GM21367 (cell line): ENCODE measurements at regions not wholly inside any gene's neighbourhood (a gene's known extent, or its start where the extent isn't known, plus 50 kb on each side); places are given as distances from the start of the nearest gene placed in this dataset.
"Not testable (repeated sequence)": the region's sequence is repeated elsewhere in the genome, so short reads cannot be mapped to it uniquely, and the experiment has no call there.

Experiments used
- ATAC-seq: cut with Tn5 transposase; IDR thresholded peaks from one replicate; pipeline ENCODE4 v1.9.1; 2021; ENCODE audit not compliant: unreplicated experiment

GRCh38 chr2:194870974-194871535 is 786.0 kb upstream of the SLC39A10 start:
- no peak for ATAC-seq

- ATAC-seq, result peak; percentile 76
Observed at GRCh38 chr2:194867328-194867727, 789.7 kb upstream of the SLC39A10 start.

GRCh38 chr2:194854941-194855340 is 802.1 kb upstream of the SLC39A10 start:
- no peak for ATAC-seq

GRCh38 chr2:194842871-194843270 is 814.2 kb upstream of the SLC39A10 start:
- ATAC-seq, result no peak

GRCh38 chr2:194834371-194834770 is 822.7 kb upstream of the SLC39A10 start:
- not testable (repeated sequence) for ATAC-seq

GRCh38 chr2:194826241-194826640 is 830.8 kb upstream of the SLC39A10 start:
- no peak for ATAC-seq

- no peak for ATAC-seq
Observed at GRCh38 chr2:194824450-194824849, 832.6 kb upstream of the SLC39A10 start.

GRCh38 chr2:194822657-194823056 is 834.4 kb upstream of the SLC39A10 start:
- ATAC-seq, result no peak

GRCh38 chr2:194822097-194822496 is 834.9 kb upstream of the SLC39A10 start:
- ATAC-seq, result no peak

- ATAC-seq, result no peak
Observed at GRCh38 chr2:194819367-194819766, 837.7 kb upstream of the SLC39A10 start.

GRCh38 chr2:194815475-194815874 is 841.6 kb upstream of the SLC39A10 start:
- ATAC-seq, result no peak

GRCh38 chr2:194802589-194802988 is 854.4 kb upstream of the SLC39A10 start:
- no peak for ATAC-seq

- ATAC-seq, result not testable (repeated sequence)
Observed at GRCh38 chr2:194787071-194787470, 870.0 kb upstream of the SLC39A10 start.

- not testable (repeated sequence) for ATAC-seq
Observed at GRCh38 chr2:194771394-194771793, 885.6 kb upstream of the SLC39A10 start.

- no peak for ATAC-seq
Observed at GRCh38 chr2:194769030-194769429, 888.0 kb upstream of the SLC39A10 start.

GRCh38 chr2:194765723-194766122 is 891.3 kb upstream of the SLC39A10 start:
- ATAC-seq, result no peak

- ATAC-seq, result no peak
Observed at GRCh38 chr2:194750926-194751325, 906.1 kb upstream of the SLC39A10 start.

- no peak for ATAC-seq
Observed at GRCh38 chr2:194745557-194746146, 911.4 kb upstream of the SLC39A10 start.

- no peak for ATAC-seq
Observed at GRCh38 chr2:194742706-194743105, 914.3 kb upstream of the SLC39A10 start.

GRCh38 chr2:194739217-194739616 is 917.8 kb upstream of the SLC39A10 start:
- ATAC-seq, result no peak

- no peak for ATAC-seq
Observed at GRCh38 chr2:194735837-194736542, 921.0 kb upstream of the SLC39A10 start.

- ATAC-seq, result no peak
Observed at GRCh38 chr2:194730266-194730665, 926.8 kb upstream of the SLC39A10 start.
